ENCODE measurements at regions not wholly inside any gene's neighbourhood (a gene's known extent, or its start where the extent isn't known, plus 50 kb on each side); places are given as distances from the start of the nearest gene placed in this dataset.

DNA sequence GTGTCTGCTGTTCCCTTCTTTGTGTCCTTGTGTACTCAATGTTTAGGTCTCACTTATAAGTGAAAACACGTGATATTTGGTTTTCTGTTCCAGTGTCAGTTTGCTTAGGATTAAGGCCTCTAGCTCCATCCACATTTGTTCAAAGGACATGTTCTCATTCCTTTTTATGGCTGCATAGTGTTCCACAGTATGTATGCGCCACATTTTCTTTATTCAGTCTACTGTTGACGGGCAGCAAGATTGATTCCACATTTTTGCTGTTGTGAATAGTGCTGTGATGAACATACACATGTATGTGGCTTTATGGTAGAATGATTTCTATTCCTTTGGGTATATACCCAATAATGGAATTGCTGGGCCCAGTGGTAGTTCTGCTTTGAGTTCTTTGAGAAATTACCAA is 122.7 kb upstream of the THBS1 start:
- TF ChIP-seq, protein P1, sequence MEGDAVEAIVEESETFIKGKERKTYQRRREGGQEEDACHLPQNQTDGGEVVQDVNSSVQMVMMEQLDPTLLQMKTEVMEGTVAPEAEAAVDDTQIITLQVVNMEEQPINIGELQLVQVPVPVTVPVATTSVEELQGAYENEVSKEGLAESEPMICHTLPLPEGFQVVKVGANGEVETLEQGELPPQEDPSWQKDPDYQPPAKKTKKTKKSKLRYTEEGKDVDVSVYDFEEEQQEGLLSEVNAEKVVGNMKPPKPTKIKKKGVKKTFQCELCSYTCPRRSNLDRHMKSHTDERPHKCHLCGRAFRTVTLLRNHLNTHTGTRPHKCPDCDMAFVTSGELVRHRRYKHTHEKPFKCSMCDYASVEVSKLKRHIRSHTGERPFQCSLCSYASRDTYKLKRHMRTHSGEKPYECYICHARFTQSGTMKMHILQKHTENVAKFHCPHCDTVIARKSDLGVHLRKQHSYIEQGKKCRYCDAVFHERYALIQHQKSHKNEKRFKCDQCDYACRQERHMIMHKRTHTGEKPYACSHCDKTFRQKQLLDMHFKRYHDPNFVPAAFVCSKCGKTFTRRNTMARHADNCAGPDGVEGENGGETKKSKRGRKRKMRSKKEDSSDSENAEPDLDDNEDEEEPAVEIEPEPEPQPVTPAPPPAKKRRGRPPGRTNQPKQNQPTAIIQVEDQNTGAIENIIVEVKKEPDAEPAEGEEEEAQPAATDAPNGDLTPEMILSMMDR (IDR thresholded peaks at IDR 0.05), result no peak
- no peak overlapping the region for H3K4me3 ChIP-seq
- H3K4me1 ChIP-seq, result no peaks in the 10 kb centered on the region
- WGBS, 3 donors, result 95 to 99% (median 96%) methylated on average over 3 of the region's 3 CpGs
- no peaks in the 10 kb centered on the region for H3K36me3 ChIP-seq (ENCODE audit: insufficient read depth in 1 of 2, low read depth in 1 of 2)
- intact Hi-C loops (cut with DNase I), result no loop called here
- H3K9me3 ChIP-seq, result no peaks in the 10 kb centered on the region
- H3K27ac ChIP-seq, result no peak overlapping the region
- DNase-seq (no peak), ATAC-seq (no peak)
- H3K27me3 ChIP-seq (ENCODE audit: insufficient read depth in 3 of 3, low read length in 2 of 3), result no peaks in the 10 kb centered on the region

DNA sequence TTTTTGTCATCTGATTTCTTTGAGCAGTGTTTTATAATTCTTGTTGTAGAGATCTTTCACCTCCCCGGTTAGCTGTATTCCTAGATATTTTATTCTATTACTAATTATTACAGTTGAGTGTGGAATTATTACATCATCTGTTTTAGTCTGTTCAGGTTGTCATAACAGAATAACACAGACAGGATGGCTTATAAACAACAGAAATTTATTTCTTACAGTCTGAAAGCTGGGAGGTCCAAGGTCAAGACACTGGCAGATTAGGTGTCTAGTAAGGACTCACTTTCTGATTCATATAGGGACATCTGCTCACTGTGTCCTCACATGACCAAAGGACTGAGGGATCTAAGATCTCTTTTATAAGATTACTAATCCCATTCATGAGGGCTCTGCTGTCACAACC is 121.3 kb upstream of the THBS1 start:
- 16 to 44% (median 32%) methylated on average over 1 of the region's 1 CpG for WGBS, 3 donors
- DNase-seq, result no peak
- ATAC-seq, result no peak
- Histone ChIP-seq H3K4me1 (no peaks in the 10 kb centered on the region), H3K36me3 (ENCODE audit: insufficient read depth in 1 of 2, low read depth in 1 of 2) (no peaks in the 10 kb centered on the region), H3K27me3 (ENCODE audit: insufficient read depth in 3 of 3, low read length in 2 of 3) (no peaks in the 10 kb centered on the region), H3K4me3 (no peak overlapping the region), H3K9me3 (no peaks in the 10 kb centered on the region), H3K27ac (no peak overlapping the region)
- TF ChIP-seq, protein P1 (IDR thresholded peaks at IDR 0.05), result no peak
- intact Hi-C loops (cut with DNase I), result no loop called here

DNA sequence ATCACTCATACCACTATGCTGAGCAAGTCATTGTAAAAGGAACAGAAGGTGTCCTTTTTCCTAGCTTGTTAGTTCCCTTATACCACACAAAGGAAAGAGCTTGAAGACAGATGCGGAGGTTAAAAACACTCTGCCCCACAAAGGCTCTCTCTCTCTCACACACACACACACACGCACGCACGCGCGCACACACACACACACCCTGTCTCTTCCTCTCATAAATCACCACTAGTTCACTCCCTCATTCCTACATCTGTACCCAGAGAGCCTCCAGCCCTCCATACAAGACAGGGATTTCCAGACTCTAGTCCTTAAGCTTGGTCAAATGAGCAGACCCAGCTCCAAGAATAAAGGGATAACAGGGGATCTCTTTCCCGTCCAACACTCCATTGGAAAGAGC is 120.1 kb upstream of the THBS1 start:
- H3K27ac ChIP-seq, result no peak overlapping the region
- no peaks in the 10 kb centered on the region for H3K4me1 ChIP-seq
- DNase-seq (no peak), ATAC-seq (no peak)
- H3K9me3 ChIP-seq, result no peaks in the 10 kb centered on the region
- no peaks in the 10 kb centered on the region for H3K36me3 ChIP-seq (ENCODE audit: insufficient read depth in 1 of 2, low read depth in 1 of 2)
- TF ChIP-seq, protein P1 (IDR thresholded peaks at IDR 0.05), result no peak
- intact Hi-C loops (cut with DNase I), result no loop called here
- H3K27me3 ChIP-seq (ENCODE audit: insufficient read depth in 3 of 3, low read length in 2 of 3), result no peaks in the 10 kb centered on the region
- WGBS, 3 donors, result 83 to 96% (median 89%) methylated on average over 7 of the region's 7 CpGs
- H3K4me3 ChIP-seq, result no peak overlapping the region

DNA sequence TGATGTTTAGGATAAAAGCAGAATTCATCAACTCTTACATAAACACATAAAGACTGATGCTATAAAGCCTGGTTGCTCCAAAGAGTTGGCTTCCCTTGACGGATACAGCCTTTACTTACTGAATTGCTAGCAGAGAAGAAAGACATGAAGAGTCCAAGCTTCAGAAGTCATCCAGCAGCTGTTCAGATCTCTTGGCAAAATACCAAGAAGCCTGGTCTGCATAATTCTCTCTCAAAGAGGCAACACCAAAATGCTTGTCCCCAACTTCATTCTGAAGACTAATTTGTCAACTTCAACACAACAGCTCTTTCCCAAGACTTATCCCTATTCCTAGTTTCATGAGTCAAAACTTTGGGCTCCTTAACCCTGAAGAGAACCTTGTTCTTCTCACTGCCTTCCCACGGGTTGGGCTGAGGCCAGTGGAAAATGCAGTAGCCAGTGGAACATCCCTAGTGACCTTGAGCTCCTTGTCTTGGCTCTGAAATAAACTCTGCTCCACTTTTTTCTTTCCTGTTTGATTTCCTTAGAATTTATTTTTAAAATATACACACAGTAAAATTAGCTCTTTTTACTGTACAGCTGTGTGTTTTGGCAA is 119.2 kb upstream of the THBS1 start:
- 5 to 13% (median 7%) methylated on average over 2 of the region's 2 CpGs for WGBS, 3 donors
- H3K27ac ChIP-seq, result peak overlapping the region; percentile 15
- intact Hi-C loops (cut with DNase I), result no loop called here

More for the DNA sequence above, 119.2 kb upstream of the THBS1 start:
- TF ChIP-seq, protein P1 (IDR thresholded peaks at IDR 0.05), result no peak
- H3K27me3 ChIP-seq (ENCODE audit: insufficient read depth in 3 of 3, low read length in 2 of 3), result no peaks in the 10 kb centered on the region
- H3K9me3 ChIP-seq, result no peaks in the 10 kb centered on the region
- no peak overlapping the region for H3K4me3 ChIP-seq
- peak; percentile 55 to 71 for DNase-seq
- H3K4me1 ChIP-seq, result no peaks in the 10 kb centered on the region
- no peaks in the 10 kb centered on the region for H3K36me3 ChIP-seq (ENCODE audit: insufficient read depth in 1 of 2, low read depth in 1 of 2)
- peak in 2 of 4 donors; percentile 54 to 56 for ATAC-seq
